ENCODE measurements at regions not wholly inside any gene's neighbourhood (a gene's known extent, or its start where the extent isn't known, plus 50 kb on each side); places are given as distances from the start of the nearest gene placed in this dataset.

- no peaks in the 10 kb centered on the region for H3K9me3 ChIP-seq
Measured at GRCh38 chr3:98968824-98969223, 67.3 kb upstream of the DCBLD2 start.

GRCh38 chr3:98968347-98968746, 66.9 kb upstream of the DCBLD2 start:
- no peaks in the 10 kb centered on the region for H3K36me3 ChIP-seq (ENCODE audit: control insufficient read depth, insufficient read depth, low read length)
- Mint-ChIP-seq H3K36me3 (ENCODE audit: insufficient read depth, unreplicated experiment) (no peaks in the 10 kb centered on the region), H3K4me3 (ENCODE audit: unreplicated experiment) (no peak overlapping the region), H3K4me1 (ENCODE audit: low read depth, unreplicated experiment) (no peaks in the 10 kb centered on the region), H3K27me3 (ENCODE audit: insufficient read depth, unreplicated experiment) (no peaks in the 10 kb centered on the region), H3K9me3 (ENCODE audit: unreplicated experiment) (no peaks in the 10 kb centered on the region), H3K27ac (ENCODE audit: unreplicated experiment) (no peak overlapping the region)
- intact Hi-C loops (cut with micrococcal nuclease; ENCODE audit: unreplicated experiment) = no loop called here
- no peaks in the 10 kb centered on the region for H3K9me3 ChIP-seq
- H3K4me1 ChIP-seq = no peaks in the 10 kb centered on the region
- no TSS peak for BruUV-seq (replicated peaks)
- CTCF ChIA-PET = no interaction called here
- POLR2A ChIA-PET = no interaction called here
- no peak for TF ChIP-seq CTCF (IDR thresholded peaks at IDR 0.05; ENCODE audit: insufficient read depth in 1 of 2, low read depth in 1 of 2, low read length in 1 of 2, severe bottlenecking in 1 of 2, unreplicated experiment in 1 of 2)
- no peaks in the 10 kb centered on the region for H3K27me3 ChIP-seq (replicated peaks; ENCODE audit: control insufficient read depth, insufficient read depth, low read length)
- H3K4me3 ChIP-seq (ENCODE audit: low read depth, low read length) = no peak overlapping the region
- no peak for DNase-seq

More at GRCh38 chr3:98968824-98969223, 67.3 kb upstream of the DCBLD2 start:
- Mint-ChIP-seq H3K4me3 (ENCODE audit: unreplicated experiment) (no peak overlapping the region), H3K36me3 (ENCODE audit: insufficient read depth, unreplicated experiment) (no peaks in the 10 kb centered on the region), H3K27ac (ENCODE audit: unreplicated experiment) (no peak overlapping the region), H3K4me1 (ENCODE audit: low read depth, unreplicated experiment) (no peaks in the 10 kb centered on the region), H3K27me3 (ENCODE audit: insufficient read depth, unreplicated experiment) (no peaks in the 10 kb centered on the region), H3K9me3 (ENCODE audit: unreplicated experiment) (no peaks in the 10 kb centered on the region)
- H3K27me3 ChIP-seq (replicated peaks; ENCODE audit: control insufficient read depth, insufficient read depth, low read length) = no peaks in the 10 kb centered on the region
- no peak overlapping the region for H3K4me3 ChIP-seq (ENCODE audit: low read depth, low read length)
- CTCF ChIA-PET = no interaction called here
- no peaks in the 10 kb centered on the region for H3K36me3 ChIP-seq (ENCODE audit: control insufficient read depth, insufficient read depth, low read length)
- TF ChIP-seq CTCF (IDR thresholded peaks at IDR 0.05; ENCODE audit: insufficient read depth in 1 of 2, low read depth in 1 of 2, low read length in 1 of 2, severe bottlenecking in 1 of 2, unreplicated experiment in 1 of 2) = no peak
- no TSS peak for BruUV-seq (replicated peaks)
- no peak for DNase-seq
- H3K4me1 ChIP-seq = no peaks in the 10 kb centered on the region
- intact Hi-C loops (cut with micrococcal nuclease; ENCODE audit: unreplicated experiment) = no loop called here
- POLR2A ChIA-PET = no interaction called here

GRCh38 chr3:98967758-98968157, 66.3 kb upstream of the DCBLD2 start:
- Mint-ChIP-seq H3K27ac (ENCODE audit: unreplicated experiment) (no peak overlapping the region), H3K36me3 (ENCODE audit: insufficient read depth, unreplicated experiment) (no peaks in the 10 kb centered on the region), H3K9me3 (ENCODE audit: unreplicated experiment) (no peaks in the 10 kb centered on the region), H3K27me3 (ENCODE audit: insufficient read depth, unreplicated experiment) (no peaks in the 10 kb centered on the region), H3K4me1 (ENCODE audit: low read depth, unreplicated experiment) (no peaks in the 10 kb centered on the region), H3K4me3 (ENCODE audit: unreplicated experiment) (no peak overlapping the region)
- CTCF ChIA-PET = no interaction called here
- DNase-seq = no peak
- H3K4me3 ChIP-seq (ENCODE audit: low read depth, low read length) = no peak overlapping the region
- POLR2A ChIA-PET = no interaction called here
- intact Hi-C loops (cut with micrococcal nuclease; ENCODE audit: unreplicated experiment) = no loop called here
- H3K36me3 ChIP-seq (ENCODE audit: control insufficient read depth, insufficient read depth, low read length) = no peaks in the 10 kb centered on the region
- H3K9me3 ChIP-seq = no peaks in the 10 kb centered on the region
- H3K4me1 ChIP-seq = no peaks in the 10 kb centered on the region
- no TSS peak for BruUV-seq (replicated peaks)
- no peak for TF ChIP-seq CTCF (IDR thresholded peaks at IDR 0.05; ENCODE audit: insufficient read depth in 1 of 2, low read depth in 1 of 2, low read length in 1 of 2, severe bottlenecking in 1 of 2, unreplicated experiment in 1 of 2)
- H3K27me3 ChIP-seq (replicated peaks; ENCODE audit: control insufficient read depth, insufficient read depth, low read length) = no peaks in the 10 kb centered on the region

Measured in Caco-2 (cell line).